ENCODE measurements at regions not wholly inside any gene's neighbourhood (a gene's known extent, or its start where the extent isn't known, plus 50 kb on each side); places are given as distances from the start of the nearest gene placed in this dataset.
A peak's percentile ranks its signal among the peaks of the same experiment; 100 is the strongest.

DNA sequence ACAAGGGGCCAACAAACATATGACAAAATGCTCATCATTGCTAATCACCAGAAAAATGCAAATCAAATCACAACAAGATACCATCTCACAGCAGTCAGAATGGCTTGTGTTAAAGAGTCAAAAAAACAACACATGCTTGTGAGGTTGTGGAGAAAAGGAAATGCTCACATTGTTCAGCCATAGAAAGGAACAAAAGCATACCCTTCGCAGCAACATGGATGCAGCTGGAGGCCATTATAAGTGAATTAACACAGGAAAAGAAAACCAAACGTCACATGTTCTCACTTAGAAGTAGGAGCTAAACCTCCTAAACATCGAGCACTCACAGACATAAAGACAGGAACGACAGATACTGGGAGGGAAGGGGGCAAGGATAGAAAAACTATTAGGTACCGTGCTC is 678.4 kb upstream of the GRM7 start:
- Histone ChIP-seq H4K91ac (ENCODE audit: low read depth, low read length, poor library complexity) (no peak overlapping the region), H3K79me1 (ENCODE audit: low read depth, low read length) (no peaks in the 10 kb centered on the region), H2BK12ac (ENCODE audit: low read length) (no peak overlapping the region), H3K4me1 (ENCODE audit: control insufficient read depth in 2 of 2, insufficient read depth in 1 of 2, low read depth in 1 of 2, low read length in 2 of 2) (peaks cover 0 to 7% of the 10 kb centered on the region in 2 donors), H3K9me3 (replicated peaks in 1 of 2; ENCODE audit: control insufficient read depth in 2 of 2, insufficient read depth in 1 of 2, low read depth in 1 of 2, low read length in 2 of 2) (no peaks in the 10 kb centered on the region), H4K8ac (ENCODE audit: low read depth, low read length) (no peak overlapping the region), H3K36me3 (replicated peaks in 1 of 2; ENCODE audit: control insufficient read depth in 2 of 2, insufficient read depth in 2 of 2, low read length in 2 of 2) (no peaks in the 10 kb centered on the region), H3K4ac (ENCODE audit: low read length) (no peak overlapping the region), H3K4me3 (ENCODE audit: low read length in 2 of 2) (no peak overlapping the region), H3K9ac (ENCODE audit: low read depth, low read length, poor library complexity) (no peak overlapping the region), H3K27me3 (ENCODE audit: control insufficient read depth in 3 of 3, insufficient read depth in 3 of 3, low read depth in 1 of 3, low read length in 3 of 3) (no peaks in the 10 kb centered on the region), H2BK120ac (ENCODE audit: low read depth, low read length) (no peak overlapping the region), H3K18ac (ENCODE audit: low read length) (no peak overlapping the region), H2BK15ac (ENCODE audit: low read length) (no peak overlapping the region), H3K23ac (ENCODE audit: low read depth, low read length, poor library complexity) (no peak overlapping the region), H3K27ac (replicated peaks; ENCODE audit: low read length) (no peak overlapping the region), H2AFZ (ENCODE audit: low read length) (peak overlapping the region; percentile 2), H2BK5ac (ENCODE audit: low read length) (no peak overlapping the region), H3K14ac (ENCODE audit: low read length) (no peak overlapping the region), H2AK5ac (ENCODE audit: low read depth, low read length) (no peak overlapping the region), H3K4me2 (ENCODE audit: insufficient read depth, low read length, poor library complexity, severe bottlenecking) (no peak overlapping the region)
- WGBS, 2 donors (ENCODE audit: extremely low coverage in 2 of 2, insufficient read length in 2 of 2, insufficient replicate concordance in 1 of 2) = no CpG with 5 or more reads among the region's 5 CpGs
- no peak for DNase-seq (ENCODE audit: low spot score)

DNA sequence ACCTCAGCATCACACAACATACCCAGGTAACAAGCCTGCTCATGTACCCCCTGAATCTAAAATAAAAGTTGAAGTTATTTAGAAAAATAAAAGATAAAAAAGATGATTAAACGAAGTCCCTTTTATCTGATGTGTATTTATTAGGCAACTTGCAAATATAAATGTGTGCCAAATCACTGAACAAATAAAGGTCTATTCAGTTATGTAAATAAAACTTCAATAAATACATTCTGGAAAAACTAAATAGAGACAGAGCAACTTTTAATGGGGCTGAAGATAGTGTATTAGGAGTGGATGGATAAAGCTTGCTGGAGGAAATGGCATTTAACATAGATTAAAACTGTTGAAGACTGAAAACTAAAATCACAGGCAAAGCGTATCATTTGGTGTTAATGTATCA is 678.0 kb upstream of the GRM7 start:
- no peak for DNase-seq (ENCODE audit: low spot score)
- Histone ChIP-seq H3K4me1 (ENCODE audit: control insufficient read depth in 2 of 2, insufficient read depth in 1 of 2, low read depth in 1 of 2, low read length in 2 of 2) (peaks cover 0 to 7% of the 10 kb centered on the region in 2 donors), H3K27me3 (ENCODE audit: control insufficient read depth in 3 of 3, insufficient read depth in 3 of 3, low read depth in 1 of 3, low read length in 3 of 3) (no peaks in the 10 kb centered on the region), H3K4ac (ENCODE audit: low read length) (no peak overlapping the region), H4K91ac (ENCODE audit: low read depth, low read length, poor library complexity) (no peak overlapping the region), H3K9me3 (replicated peaks in 1 of 2; ENCODE audit: control insufficient read depth in 2 of 2, insufficient read depth in 1 of 2, low read depth in 1 of 2, low read length in 2 of 2) (no peaks in the 10 kb centered on the region), H2BK15ac (ENCODE audit: low read length) (no peak overlapping the region), H3K27ac (replicated peaks; ENCODE audit: low read length) (no peak overlapping the region), H3K23ac (ENCODE audit: low read depth, low read length, poor library complexity) (no peak overlapping the region), H3K14ac (ENCODE audit: low read length) (no peak overlapping the region), H2AFZ (ENCODE audit: low read length) (no peak overlapping the region), H3K79me1 (ENCODE audit: low read depth, low read length) (no peaks in the 10 kb centered on the region), H2BK5ac (ENCODE audit: low read length) (no peak overlapping the region), H2BK120ac (ENCODE audit: low read depth, low read length) (no peak overlapping the region), H2AK5ac (ENCODE audit: low read depth, low read length) (no peak overlapping the region), H3K18ac (ENCODE audit: low read length) (no peak overlapping the region), H3K36me3 (replicated peaks in 1 of 2; ENCODE audit: control insufficient read depth in 2 of 2, insufficient read depth in 2 of 2, low read length in 2 of 2) (no peaks in the 10 kb centered on the region), H3K4me2 (ENCODE audit: insufficient read depth, low read length, poor library complexity, severe bottlenecking) (no peak overlapping the region), H3K4me3 (ENCODE audit: low read length in 2 of 2) (no peak overlapping the region), H3K9ac (ENCODE audit: low read depth, low read length, poor library complexity) (no peak overlapping the region), H4K8ac (ENCODE audit: low read depth, low read length) (no peak overlapping the region), H2BK12ac (ENCODE audit: low read length) (no peak overlapping the region)
- no CpG with 5 or more reads among the region's 2 CpGs for WGBS, 2 donors (ENCODE audit: extremely low coverage in 2 of 2, insufficient read length in 2 of 2, insufficient replicate concordance in 1 of 2)

DNA sequence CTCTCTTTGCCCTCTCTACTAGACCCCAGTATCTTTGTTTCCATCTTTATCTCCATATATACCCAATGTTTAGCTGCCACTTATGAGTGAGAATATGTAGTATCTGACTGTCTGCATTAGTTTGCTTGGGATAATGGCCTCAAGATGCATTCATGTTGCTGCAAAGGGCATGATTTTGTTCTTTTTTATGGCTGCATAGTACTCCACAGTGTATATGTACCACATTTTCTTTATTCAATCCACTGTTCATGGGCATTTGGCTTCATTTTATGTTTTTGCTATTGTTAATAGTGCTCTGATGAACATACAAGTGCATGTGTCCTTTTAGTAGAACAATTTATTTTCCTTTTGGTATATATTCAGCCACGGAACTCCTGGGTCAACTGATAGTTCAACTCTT is 671.5 kb upstream of the GRM7 start:
- no peak overlapping the region for H2BK12ac ChIP-seq (ENCODE audit: low read length)
- no peaks in the 10 kb centered on the region for H3K4me1 ChIP-seq (ENCODE audit: control insufficient read depth in 2 of 2, insufficient read depth in 1 of 2, low read depth in 1 of 2, low read length in 2 of 2)
- H2BK5ac ChIP-seq (ENCODE audit: low read length) = no peak overlapping the region
- no peak overlapping the region for H4K8ac ChIP-seq (ENCODE audit: low read depth, low read length)
- DNase-seq (ENCODE audit: low spot score) = no peak
- H3K79me1 ChIP-seq (ENCODE audit: low read depth, low read length) = no peaks in the 10 kb centered on the region
- no peak overlapping the region for H3K4me2 ChIP-seq (ENCODE audit: insufficient read depth, low read length, poor library complexity, severe bottlenecking)
- H3K14ac ChIP-seq (ENCODE audit: low read length) = no peak overlapping the region
- no peaks in the 10 kb centered on the region for H3K27me3 ChIP-seq (ENCODE audit: control insufficient read depth in 3 of 3, insufficient read depth in 3 of 3, low read depth in 1 of 3, low read length in 3 of 3)
- no CpG with 5 or more reads among the region's 1 CpG for WGBS, 2 donors (ENCODE audit: extremely low coverage in 2 of 2, insufficient read length in 2 of 2, insufficient replicate concordance in 1 of 2)
- H3K9me3 ChIP-seq (replicated peaks in 1 of 2; ENCODE audit: control insufficient read depth in 2 of 2, insufficient read depth in 1 of 2, low read depth in 1 of 2, low read length in 2 of 2) = no peaks in the 10 kb centered on the region
- no peak overlapping the region for H3K18ac ChIP-seq (ENCODE audit: low read length)
- H3K4ac ChIP-seq (ENCODE audit: low read length) = no peak overlapping the region
- no peak overlapping the region for H3K23ac ChIP-seq (ENCODE audit: low read depth, low read length, poor library complexity)
- H3K36me3 ChIP-seq (replicated peaks in 1 of 2; ENCODE audit: control insufficient read depth in 2 of 2, insufficient read depth in 2 of 2, low read length in 2 of 2) = no peaks in the 10 kb centered on the region
- no peak overlapping the region for H3K4me3 ChIP-seq (ENCODE audit: low read length in 2 of 2)
- no peak overlapping the region for H2BK15ac ChIP-seq (ENCODE audit: low read length)
- no peak overlapping the region for H2AFZ ChIP-seq (ENCODE audit: low read length)
- no peak overlapping the region for H2AK5ac ChIP-seq (ENCODE audit: low read depth, low read length)
- H3K27ac ChIP-seq (replicated peaks; ENCODE audit: low read length) = no peak overlapping the region
- H4K91ac ChIP-seq (ENCODE audit: low read depth, low read length, poor library complexity) = no peak overlapping the region
- no peak overlapping the region for H2BK120ac ChIP-seq (ENCODE audit: low read depth, low read length)
- H3K9ac ChIP-seq (ENCODE audit: low read depth, low read length, poor library complexity) = no peak overlapping the region

DNA sequence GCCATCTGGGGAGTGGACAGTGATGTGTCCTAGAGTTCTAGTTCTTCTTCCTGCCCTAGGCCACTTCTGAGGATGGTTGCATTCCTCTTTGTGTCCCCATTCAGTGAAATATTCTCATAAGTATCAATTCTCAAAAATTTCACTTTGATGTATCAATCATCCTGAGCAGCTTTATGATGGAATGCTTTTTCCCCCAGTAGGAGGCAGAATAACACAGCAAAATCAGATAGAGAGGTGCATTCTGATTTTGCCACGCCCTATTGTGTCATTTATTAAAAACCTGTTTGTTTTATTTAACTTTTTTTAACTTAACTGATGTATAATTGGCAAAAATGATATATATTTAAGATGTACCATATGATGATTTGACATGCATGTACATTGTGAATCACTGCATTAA is 656.0 kb upstream of the GRM7 start:
- no peaks in the 10 kb centered on the region for H3K36me3 ChIP-seq (replicated peaks in 1 of 2; ENCODE audit: control insufficient read depth in 2 of 2, insufficient read depth in 2 of 2, low read length in 2 of 2)
- no peak overlapping the region for H4K91ac ChIP-seq (ENCODE audit: low read depth, low read length, poor library complexity)
- no peak for DNase-seq (ENCODE audit: low spot score)
- H3K27me3 ChIP-seq (ENCODE audit: control insufficient read depth in 3 of 3, insufficient read depth in 3 of 3, low read depth in 1 of 3, low read length in 3 of 3) = no peaks in the 10 kb centered on the region
- no peak overlapping the region for H2BK15ac ChIP-seq (ENCODE audit: low read length)
- no peak overlapping the region for H3K4ac ChIP-seq (ENCODE audit: low read length)
- no peak overlapping the region for H3K27ac ChIP-seq (replicated peaks; ENCODE audit: low read length)
- no peak overlapping the region for H3K14ac ChIP-seq (ENCODE audit: low read length)
- H3K4me3 ChIP-seq (ENCODE audit: low read length in 2 of 2) = no peak overlapping the region
- no peak overlapping the region for H2BK12ac ChIP-seq (ENCODE audit: low read length)
- no peak overlapping the region for H3K23ac ChIP-seq (ENCODE audit: low read depth, low read length, poor library complexity)
- no peak overlapping the region for H2BK5ac ChIP-seq (ENCODE audit: low read length)
- H3K79me1 ChIP-seq (ENCODE audit: low read depth, low read length) = no peaks in the 10 kb centered on the region
- no peak overlapping the region for H2AK5ac ChIP-seq (ENCODE audit: low read depth, low read length)
- H3K4me1 ChIP-seq (ENCODE audit: control insufficient read depth in 2 of 2, insufficient read depth in 1 of 2, low read depth in 1 of 2, low read length in 2 of 2) = no peaks in the 10 kb centered on the region
- no peak overlapping the region for H3K18ac ChIP-seq (ENCODE audit: low read length)
- no CpG with 5 or more reads among the region's 1 CpG for WGBS, 2 donors (ENCODE audit: extremely low coverage in 2 of 2, insufficient read length in 2 of 2, insufficient replicate concordance in 1 of 2)
- no peak overlapping the region for H3K9ac ChIP-seq (ENCODE audit: low read depth, low read length, poor library complexity)
- H3K9me3 ChIP-seq (replicated peaks in 1 of 2; ENCODE audit: control insufficient read depth in 2 of 2, insufficient read depth in 1 of 2, low read depth in 1 of 2, low read length in 2 of 2) = no peaks in the 10 kb centered on the region
- no peak overlapping the region for H3K4me2 ChIP-seq (ENCODE audit: insufficient read depth, low read length, poor library complexity, severe bottlenecking)
- H4K8ac ChIP-seq (ENCODE audit: low read depth, low read length) = no peak overlapping the region
- H2AFZ ChIP-seq (ENCODE audit: low read length) = no peak overlapping the region
- H2BK120ac ChIP-seq (ENCODE audit: low read depth, low read length) = no peak overlapping the region
